GM12875 (cell line): ENCODE measurements at regions not wholly inside any gene's neighbourhood (a gene's known extent, or its start where the extent isn't known, plus 50 kb on each side); places are given as distances from the start of the nearest gene placed in this dataset.

Experiments
- H3K4me3 ChIP-seq: one replicate; pipeline ENCODE4 v1.5.1; 2011; ENCODE audit warnings: low read depth, low read length, control low read depth
- TF ChIP-seq, protein P1 (sequence below): IDR thresholded peaks from 2 replicates; pipeline ENCODE4 v1.5.1; 2011; ENCODE audit warnings: low read depth, mild to moderate bottlenecking, control low read depth, inconsistent platforms, low read length, moderate library complexity, borderline replicate concordance; ENCODE audit not compliant: insufficient read depth

DNA sequence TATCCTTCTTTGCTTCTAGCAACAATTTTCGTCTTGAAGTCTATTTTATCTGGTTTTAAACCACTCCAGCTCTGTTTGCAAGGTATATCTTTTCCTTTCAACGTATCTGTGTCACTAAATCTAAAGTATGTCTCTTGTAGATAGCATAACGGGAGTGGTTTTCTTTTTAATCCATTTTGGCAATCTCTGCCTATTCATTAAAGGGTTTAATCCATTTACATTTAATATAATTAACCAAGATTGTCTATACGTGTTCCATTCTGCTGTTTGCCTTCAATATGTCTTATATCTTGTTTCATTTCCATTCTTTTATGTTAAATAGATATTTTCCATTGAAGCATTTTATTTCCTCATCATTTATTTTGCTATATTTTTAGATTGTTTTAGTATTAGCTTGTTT, 587.9 kb downstream of the C6orf118 start:
- TF ChIP-seq, protein P1, sequence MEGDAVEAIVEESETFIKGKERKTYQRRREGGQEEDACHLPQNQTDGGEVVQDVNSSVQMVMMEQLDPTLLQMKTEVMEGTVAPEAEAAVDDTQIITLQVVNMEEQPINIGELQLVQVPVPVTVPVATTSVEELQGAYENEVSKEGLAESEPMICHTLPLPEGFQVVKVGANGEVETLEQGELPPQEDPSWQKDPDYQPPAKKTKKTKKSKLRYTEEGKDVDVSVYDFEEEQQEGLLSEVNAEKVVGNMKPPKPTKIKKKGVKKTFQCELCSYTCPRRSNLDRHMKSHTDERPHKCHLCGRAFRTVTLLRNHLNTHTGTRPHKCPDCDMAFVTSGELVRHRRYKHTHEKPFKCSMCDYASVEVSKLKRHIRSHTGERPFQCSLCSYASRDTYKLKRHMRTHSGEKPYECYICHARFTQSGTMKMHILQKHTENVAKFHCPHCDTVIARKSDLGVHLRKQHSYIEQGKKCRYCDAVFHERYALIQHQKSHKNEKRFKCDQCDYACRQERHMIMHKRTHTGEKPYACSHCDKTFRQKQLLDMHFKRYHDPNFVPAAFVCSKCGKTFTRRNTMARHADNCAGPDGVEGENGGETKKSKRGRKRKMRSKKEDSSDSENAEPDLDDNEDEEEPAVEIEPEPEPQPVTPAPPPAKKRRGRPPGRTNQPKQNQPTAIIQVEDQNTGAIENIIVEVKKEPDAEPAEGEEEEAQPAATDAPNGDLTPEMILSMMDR = no peak
- H3K4me3 ChIP-seq = no peak overlapping the region

DNA sequence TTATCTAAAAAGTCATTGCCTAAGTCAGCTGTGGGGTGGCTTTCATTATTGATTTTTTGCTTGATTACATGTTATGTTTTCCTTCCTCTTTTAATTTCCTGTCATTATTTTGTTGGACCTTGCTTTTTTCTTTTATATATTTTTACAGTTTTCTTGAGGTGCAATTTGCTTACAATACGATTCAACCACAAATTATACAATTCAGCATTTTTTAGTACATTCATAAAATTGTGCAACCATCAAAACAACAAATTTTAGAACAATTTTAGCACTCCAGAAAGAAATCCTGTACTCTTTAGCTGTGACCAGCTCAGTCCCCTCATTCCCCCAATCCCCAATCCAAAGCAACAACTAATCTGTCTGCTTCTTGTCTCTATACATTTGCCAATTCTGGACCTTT, 608.9 kb downstream of the C6orf118 start:
- H3K4me3 ChIP-seq = no peak overlapping the region
- TF ChIP-seq, protein P1 = no peak

- H3K4me3 ChIP-seq = no peak overlapping the region
- TF ChIP-seq, protein P1 = no peak
Measured at GRCh38 chr6:164695896-164696295, 613.5 kb downstream of the C6orf118 start.

GRCh38 chr6:164694386-164694785, 615.0 kb downstream of the C6orf118 start:
- H3K4me3 ChIP-seq = no peak overlapping the region
- TF ChIP-seq, protein P1 = no peak

- TF ChIP-seq, protein P1 = no peak
- no peak overlapping the region for H3K4me3 ChIP-seq
Measured at GRCh38 chr6:164693944-164694343, 615.5 kb downstream of the C6orf118 start.

- H3K4me3 ChIP-seq = no peak overlapping the region
- TF ChIP-seq, protein P1 = no peak
Measured at GRCh38 chr6:164692772-164693510, 616.5 kb downstream of the C6orf118 start.
